ENCODE measurements at regions not wholly inside any gene's neighbourhood (a gene's known extent, or its start where the extent isn't known, plus 50 kb on each side); places are given as distances from the start of the nearest gene placed in this dataset.

- DNase-seq = no peak
Observed at GRCh38 chr20:57066126-57066900, 200.1 kb downstream of the BMP7 start.

- no peak for DNase-seq
Observed at GRCh38 chr20:57069442-57069841, 197.0 kb downstream of the BMP7 start.

- no peak for DNase-seq
Observed at GRCh38 chr20:57070296-57070695, 196.1 kb downstream of the BMP7 start.

GRCh38 chr20:57071283-57071731 is 195.1 kb downstream of the BMP7 start:
- peak; percentile 91 for DNase-seq

GRCh38 chr20:57071954-57072583 is 194.4 kb downstream of the BMP7 start:
- DNase-seq = peak; percentile 81

- no peak for DNase-seq
Observed at GRCh38 chr20:57073402-57073801, 193.0 kb downstream of the BMP7 start.

- DNase-seq = no peak
Observed at GRCh38 chr20:57074386-57074785, 192.1 kb downstream of the BMP7 start.

GRCh38 chr20:57075181-57075580 is 191.3 kb downstream of the BMP7 start:
- no peak for DNase-seq

GRCh38 chr20:57075603-57076002 is 190.8 kb downstream of the BMP7 start:
- no peak for DNase-seq

GRCh38 chr20:57076152-57076652 is 190.2 kb downstream of the BMP7 start:
- peak; percentile 87 for DNase-seq

- no peak for DNase-seq
Observed at GRCh38 chr20:57076951-57077350, 189.5 kb downstream of the BMP7 start.

- no peak for DNase-seq
Observed at GRCh38 chr20:57078116-57078515, 188.3 kb downstream of the BMP7 start.

- DNase-seq = no peak
Observed at GRCh38 chr20:57079031-57080005, 187.1 kb downstream of the BMP7 start.

GRCh38 chr20:57080796-57081195 is 185.6 kb downstream of the BMP7 start:
- DNase-seq = peak; percentile 78

- DNase-seq = no peak
Observed at GRCh38 chr20:57082357-57082945, 184.0 kb downstream of the BMP7 start.

GRCh38 chr20:57083072-57083471 is 183.4 kb downstream of the BMP7 start:
- DNase-seq = no peak

GRCh38 chr20:57086066-57086465 is 180.4 kb downstream of the BMP7 start:
- DNase-seq = no peak

GRCh38 chr20:57087102-57087501 is 179.3 kb downstream of the BMP7 start:
- no peak for DNase-seq

- DNase-seq = no peak
Observed at GRCh38 chr20:57087705-57088104, 178.7 kb downstream of the BMP7 start.

- DNase-seq = no peak
Observed at GRCh38 chr20:57088436-57088835, 178.0 kb downstream of the BMP7 start.

GRCh38 chr20:57089699-57090144 is 176.7 kb downstream of the BMP7 start:
- DNase-seq = peak; percentile 89

Data from islet precursor cell (in vitro differentiated cells).